ENCODE measurements at regions not wholly inside any gene's neighbourhood (a gene's known extent, or its start where the extent isn't known, plus 50 kb on each side); places are given as distances from the start of the nearest gene placed in this dataset.
"Not testable (repeated sequence)": the region's sequence is repeated elsewhere in the genome, so short reads cannot be mapped to it uniquely, and the experiment has no call there.

DNA sequence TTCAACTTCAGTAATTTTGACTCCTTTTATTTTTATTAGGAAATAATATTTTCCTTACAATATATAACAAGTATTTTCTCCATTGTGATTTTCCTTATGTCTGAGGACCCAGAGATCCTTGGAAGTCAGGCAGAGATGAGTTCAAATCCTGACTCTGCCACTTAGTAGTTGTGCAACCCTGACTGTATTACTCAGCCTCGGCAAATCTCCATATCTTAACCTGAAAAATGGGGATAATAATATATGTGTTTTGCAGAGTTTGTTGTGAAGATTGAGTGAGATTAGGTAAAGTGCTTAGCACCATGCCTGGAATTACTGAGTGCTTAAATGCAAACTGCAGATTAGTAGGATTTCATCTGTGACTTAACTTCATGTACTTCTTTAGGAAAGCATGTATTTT is 120.5 kb upstream of the KLF14 start:
- H3K4me3 ChIP-seq (replicated peaks in 1 of 3): no peak overlapping the region
- intact Hi-C loops (cut with DNase I): no loop called here
- H3K4me1 ChIP-seq: no peaks in the 10 kb centered on the region
- TF ChIP-seq, protein P1, sequence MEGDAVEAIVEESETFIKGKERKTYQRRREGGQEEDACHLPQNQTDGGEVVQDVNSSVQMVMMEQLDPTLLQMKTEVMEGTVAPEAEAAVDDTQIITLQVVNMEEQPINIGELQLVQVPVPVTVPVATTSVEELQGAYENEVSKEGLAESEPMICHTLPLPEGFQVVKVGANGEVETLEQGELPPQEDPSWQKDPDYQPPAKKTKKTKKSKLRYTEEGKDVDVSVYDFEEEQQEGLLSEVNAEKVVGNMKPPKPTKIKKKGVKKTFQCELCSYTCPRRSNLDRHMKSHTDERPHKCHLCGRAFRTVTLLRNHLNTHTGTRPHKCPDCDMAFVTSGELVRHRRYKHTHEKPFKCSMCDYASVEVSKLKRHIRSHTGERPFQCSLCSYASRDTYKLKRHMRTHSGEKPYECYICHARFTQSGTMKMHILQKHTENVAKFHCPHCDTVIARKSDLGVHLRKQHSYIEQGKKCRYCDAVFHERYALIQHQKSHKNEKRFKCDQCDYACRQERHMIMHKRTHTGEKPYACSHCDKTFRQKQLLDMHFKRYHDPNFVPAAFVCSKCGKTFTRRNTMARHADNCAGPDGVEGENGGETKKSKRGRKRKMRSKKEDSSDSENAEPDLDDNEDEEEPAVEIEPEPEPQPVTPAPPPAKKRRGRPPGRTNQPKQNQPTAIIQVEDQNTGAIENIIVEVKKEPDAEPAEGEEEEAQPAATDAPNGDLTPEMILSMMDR (IDR thresholded peaks at IDR 0.05): no peak
- TF ChIP-seq POLR2A (IDR thresholded peaks at IDR 0.05): no peak
- H3K27me3 ChIP-seq: no peaks in the 10 kb centered on the region
- 80 to 97% methylated on average over 1 of the region's 1 CpG for WGBS, 2 donors
- no peaks in the 10 kb centered on the region for H3K9me3 ChIP-seq
- H3K27ac ChIP-seq: no peak overlapping the region
- DNase-seq: no peak
- H3K36me3 ChIP-seq: peaks cover 10 to 11% of the 10 kb centered on the region in 2 donors

GRCh38 chr7:130856866-130857265 is 122.9 kb upstream of the KLF14 start:
- no peaks in the 10 kb centered on the region for H3K27me3 ChIP-seq
- TF ChIP-seq POLR2A (IDR thresholded peaks at IDR 0.05): no peak
- TF ChIP-seq, protein P1 (IDR thresholded peaks at IDR 0.05): no peak
- H3K4me3 ChIP-seq (replicated peaks in 1 of 3): no peak overlapping the region
- H3K27ac ChIP-seq: no peak overlapping the region
- intact Hi-C loops (cut with DNase I): no loop called here
- H3K36me3 ChIP-seq: peaks cover 18 to 22% of the 10 kb centered on the region in 2 donors
- no peak for DNase-seq
- H3K4me1 ChIP-seq: no peaks in the 10 kb centered on the region
- no peaks in the 10 kb centered on the region for H3K9me3 ChIP-seq

DNA sequence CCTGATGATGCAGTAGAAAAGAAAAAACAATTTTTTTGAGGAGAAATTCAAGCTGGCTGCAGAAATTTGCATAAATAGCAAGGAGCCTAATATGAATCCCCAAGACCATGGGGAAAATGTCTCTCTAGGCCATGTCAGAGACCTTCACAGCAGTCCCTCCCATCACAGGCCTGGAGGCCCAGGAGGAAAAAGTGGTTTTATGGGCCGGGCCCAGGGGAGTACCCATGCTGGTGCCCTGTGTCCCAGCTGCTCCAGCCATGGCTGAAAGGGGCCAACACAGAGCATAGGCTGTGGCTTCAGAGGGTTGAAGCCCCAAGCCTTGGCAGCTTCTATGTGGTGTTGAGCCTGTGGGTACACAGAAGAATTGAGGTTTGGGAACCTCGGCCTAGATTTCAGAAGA is 126.8 kb upstream of the KLF14 start:
- H3K27ac ChIP-seq; intact Hi-C loops (cut with DNase I); H3K9me3 ChIP-seq; H3K4me1 ChIP-seq; H3K27me3 ChIP-seq; H3K4me3 ChIP-seq (replicated peaks in 1 of 3); DNase-seq: not testable (repeated sequence)
- 91 to 97% methylated on average over 2 of the region's 2 CpGs for WGBS, 2 donors
- peaks cover 18 to 39% of the 10 kb centered on the region in 2 donors for H3K36me3 ChIP-seq

GRCh38 chr7:130865408-130866236 is 131.6 kb upstream of the KLF14 start:
- 89 to 91% methylated on average over 4 of the region's 4 CpGs for WGBS, 2 donors
- H3K36me3 ChIP-seq: peaks cover 28 to 41% of the 10 kb centered on the region in 2 donors
- intact Hi-C loops (cut with DNase I): no loop called here

GRCh38 chr7:130867039-130867438 is 133.0 kb upstream of the KLF14 start:
- Histone ChIP-seq H3K27me3 (no peaks in the 10 kb centered on the region), H3K27ac (peak overlapping the region; percentile 54 to 64 (median 60)), H3K9me3 (no peaks in the 10 kb centered on the region), H3K36me3 (peaks cover 28 to 31% of the 10 kb centered on the region in 2 donors), H3K4me3 (replicated peaks in 1 of 3) (no peak overlapping the region), H3K4me1 (peaks cover 18 to 29% of the 10 kb centered on the region in 2 donors)
- TF ChIP-seq, protein P1 (IDR thresholded peaks at IDR 0.05): no peak
- no peak for TF ChIP-seq POLR2A (IDR thresholded peaks at IDR 0.05)
- 94 to 100% methylated on average over 2 of the region's 2 CpGs for WGBS, 2 donors
- intact Hi-C loops (cut with DNase I): no loop called here
- no peak for DNase-seq

More at GRCh38 chr7:130865408-130866236, 131.6 kb upstream of the KLF14 start:
- Histone ChIP-seq H3K4me1 (peaks cover 18 to 29% of the 10 kb centered on the region in 2 donors), H3K27ac (peak overlapping the region in 1 of 3 donors; percentile 60), H3K27me3 (no peaks in the 10 kb centered on the region), H3K4me3 (replicated peaks in 1 of 3) (no peak overlapping the region), H3K9me3 (no peaks in the 10 kb centered on the region)
- TF ChIP-seq POLR2A (IDR thresholded peaks at IDR 0.05): no peak
- TF ChIP-seq, protein P1 (IDR thresholded peaks at IDR 0.05): no peak
- no peak for DNase-seq
